HEK293T (cell line): ENCODE measurements at regions not wholly inside any gene's neighbourhood (a gene's known extent, or its start where the extent isn't known, plus 50 kb on each side); places are given as distances from the start of the nearest gene placed in this dataset.

Experiments
- CTCF ChIA-PET: fragments of 350-600 bp; formaldehyde crosslinking; extraction: SDS; loops from one replicate; lab custom pipeline; 2021; ENCODE audit warnings: antibody characterized with exemption, inconsistent platforms; lab: Yijun Ruan, JAX
- POLR2A ChIA-PET: fragments of 350-600 bp; formaldehyde crosslinking; extraction: SDS; loops from one replicate; lab custom pipeline; 2020; ENCODE audit warnings: antibody characterized with exemption, inconsistent platforms; lab: Yijun Ruan, JAX
- DNase-seq: peaks from one replicate; pipeline ENCODE4 v3.0.0; 2012; ENCODE audit warnings: mixed read lengths; ENCODE audit errors: extremely low spot score
- ARNT ChIP-seq: fragments of 450-650 bp; IDR thresholded peaks from 2 replicates; pipeline ENCODE4 v1.6.1; 2017; ENCODE audit warnings: mild to moderate bottlenecking
- BHLHE40 ChIP-seq: fragments of 450-650 bp; IDR thresholded peaks from 2 replicates; pipeline ENCODE4 v1.6.1; 2016; ENCODE audit warnings: mild to moderate bottlenecking, moderate library complexity, borderline replicate concordance
- CTBP1 ChIP-seq: fragments of 450-650 bp; IDR thresholded peaks from 2 replicates; pipeline ENCODE4 v1.6.1; 2016; ENCODE audit warnings: borderline replicate concordance
- ELF4 ChIP-seq: fragments of 450-650 bp; IDR thresholded peaks from 2 replicates; pipeline ENCODE4 v1.6.1; 2017; ENCODE audit warnings: antibody characterized with exemption
- FOXA1 ChIP-seq: fragments of 450-650 bp; IDR thresholded peaks from 2 replicates; pipeline ENCODE4 v1.6.1; 2016; ENCODE audit warnings: mild to moderate bottlenecking
- FOXK2 ChIP-seq: fragments of 450-650 bp; IDR thresholded peaks from 2 replicates; pipeline ENCODE4 v1.6.1; 2016; ENCODE audit warnings: mild to moderate bottlenecking
- FOXM1 ChIP-seq: fragments of 450-650 bp; IDR thresholded peaks from 2 replicates; pipeline ENCODE4 v1.6.1; 2017; ENCODE audit warnings: mild to moderate bottlenecking, borderline replicate concordance
- HDGF ChIP-seq: fragments of 450-650 bp; IDR thresholded peaks from 2 replicates; pipeline ENCODE4 v1.6.1; 2017; ENCODE audit warnings: antibody characterized with exemption, borderline replicate concordance
- L3MBTL2 ChIP-seq: fragments of 450-650 bp; conservative IDR thresholded peaks from 2 replicates; pipeline ENCODE4 v1.6.1; 2016; ENCODE audit warnings: mild to moderate bottlenecking
- LEF1 ChIP-seq: fragments of 450-650 bp; IDR thresholded peaks from 2 replicates; pipeline ENCODE4 v1.6.1; 2017; ENCODE audit warnings: mild to moderate bottlenecking, borderline replicate concordance
- NFRKB ChIP-seq: fragments of 450-650 bp; IDR thresholded peaks from 2 replicates; pipeline ENCODE4 v1.6.1; 2016; ENCODE audit warnings: mild to moderate bottlenecking, moderate library complexity
- SP1 ChIP-seq: fragments of 450-650 bp; IDR thresholded peaks from 2 replicates; pipeline ENCODE4 v1.6.1; 2017
- SUZ12 ChIP-seq: fragments of 450-650 bp; IDR thresholded peaks from 2 replicates; pipeline ENCODE4 v1.6.1; 2016; ENCODE audit warnings: mild to moderate bottlenecking
- TARDBP ChIP-seq: fragments of 450-650 bp; IDR thresholded peaks from 2 replicates; pipeline ENCODE4 v1.6.1; 2016
- ZNF384 ChIP-seq: fragments of 450-650 bp; IDR thresholded peaks from 2 replicates; pipeline ENCODE4 v1.6.1; 2016
- TF ChIP-seq, protein P1 (sequence below): fragments of 450-650 bp; IDR thresholded peaks from 2 replicates; pipeline ENCODE4 v1.6.1; 2016

DNA sequence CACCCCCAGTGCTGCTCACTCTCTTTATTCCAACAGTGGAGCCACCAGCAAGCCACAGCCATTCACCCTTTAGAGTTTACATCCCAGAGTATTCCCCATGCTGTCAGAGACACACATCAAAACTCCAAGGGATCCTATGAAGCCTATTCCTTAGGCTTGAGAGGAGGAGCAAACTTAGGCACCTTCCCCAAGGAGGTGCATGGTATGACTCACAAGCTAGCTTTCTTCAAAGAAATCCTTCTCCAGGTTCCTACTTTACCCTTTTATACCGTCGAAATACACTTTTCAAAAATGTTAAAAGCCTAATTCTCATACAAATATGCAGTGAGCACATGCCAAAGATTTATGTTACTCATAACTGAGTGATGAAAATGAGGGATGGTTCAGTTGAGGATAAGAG, 175.4 kb downstream of the ETNK1 start:
- POLR2A ChIA-PET = no interaction called here
- CTCF ChIA-PET = no interaction called here
- DNase-seq = no peak
- no peak for TF ChIP-seq SP1
- no peak for TF ChIP-seq FOXA1
- TF ChIP-seq, protein P1, sequence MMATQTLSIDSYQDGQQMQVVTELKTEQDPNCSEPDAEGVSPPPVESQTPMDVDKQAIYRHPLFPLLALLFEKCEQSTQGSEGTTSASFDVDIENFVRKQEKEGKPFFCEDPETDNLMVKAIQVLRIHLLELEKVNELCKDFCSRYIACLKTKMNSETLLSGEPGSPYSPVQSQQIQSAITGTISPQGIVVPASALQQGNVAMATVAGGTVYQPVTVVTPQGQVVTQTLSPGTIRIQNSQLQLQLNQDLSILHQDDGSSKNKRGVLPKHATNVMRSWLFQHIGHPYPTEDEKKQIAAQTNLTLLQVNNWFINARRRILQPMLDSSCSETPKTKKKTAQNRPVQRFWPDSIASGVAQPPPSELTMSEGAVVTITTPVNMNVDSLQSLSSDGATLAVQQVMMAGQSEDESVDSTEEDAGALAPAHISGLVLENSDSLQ = no peak
- TF ChIP-seq ARNT = no peak
- TF ChIP-seq BHLHE40 = no peak
- TF ChIP-seq FOXK2 = no peak
- TF ChIP-seq TARDBP = no peak
- no peak for TF ChIP-seq FOXM1

DNA sequence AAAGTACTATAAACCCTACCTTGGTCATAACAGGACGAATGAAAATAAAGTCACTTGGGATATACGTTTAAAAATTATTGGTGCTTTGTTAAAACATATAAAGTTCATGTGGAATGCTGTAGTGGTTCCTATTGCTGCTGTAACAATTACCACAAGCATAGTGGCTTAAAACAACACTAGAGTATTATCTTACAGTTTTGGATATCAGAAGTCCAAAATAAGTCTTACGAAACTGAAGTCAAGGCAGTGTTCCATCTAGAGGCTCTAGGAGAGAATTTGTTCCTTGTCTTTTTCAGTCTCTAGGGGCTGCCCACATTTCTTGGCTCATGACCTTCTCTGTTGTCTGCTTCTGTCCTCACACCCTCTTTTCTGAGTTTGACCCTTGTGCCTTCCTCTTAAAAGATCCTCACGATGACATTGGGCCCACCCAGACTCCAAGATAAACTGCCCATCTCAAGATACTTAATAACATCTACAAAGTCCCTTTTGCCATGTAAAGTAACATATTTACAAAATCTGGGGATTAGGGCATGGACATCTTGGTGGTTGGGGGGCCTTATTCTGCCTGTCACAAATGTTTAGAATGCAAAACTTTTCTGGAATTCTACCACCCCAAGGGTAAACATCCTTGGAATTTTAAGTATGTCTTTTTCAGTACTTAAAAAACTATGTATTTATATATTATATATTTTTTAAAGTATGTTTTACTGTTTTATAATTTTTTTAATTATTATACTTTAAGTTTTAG, 178.1 kb downstream of the ETNK1 start:
- ChIA-PET POLR2A (no interaction called here), CTCF (interaction anchor here (0.5 to 0.6 kb wide), 2 partner anchors 22 to 253 kb away, joined by 3 read pairs; no protein-coding TSS in a partner anchor)
- DNase-seq = no peak
- TF ChIP-seq TARDBP (no peak), ELF4 (no peak), LEF1 (no peak), ZNF384 (no peak), HDGF (no peak), NFRKB (no peak), SUZ12 (no peak), BHLHE40 (no peak)

- no peak for DNase-seq
- CTCF ChIA-PET = interaction anchor here (0.6 kb wide), 1 partner anchor 22 kb away, joined by 3 read pairs; no protein-coding TSS in a partner anchor
- TF ChIP-seq LEF1 (no peak), ARNT (no peak), CTBP1 (no peak), TARDBP (no peak), SP1 (no peak), NFRKB (no peak), ELF4 (no peak), SUZ12 (no peak), L3MBTL2 (no peak), BHLHE40 (no peak), FOXK2 (no peak), FOXA1 (no peak)
- TF ChIP-seq, protein P1 = no peak
- POLR2A ChIA-PET = no interaction called here
Measured at GRCh38 chr12:22803725-22804124, 178.8 kb downstream of the ETNK1 start.

GRCh38 chr12:22808860-22809259, 183.9 kb downstream of the ETNK1 start:
- TF ChIP-seq SUZ12 (no peak), HDGF (no peak), BHLHE40 (no peak), L3MBTL2 (no peak), NFRKB (no peak)
- CTCF ChIA-PET = no interaction called here
- DNase-seq = no peak
- POLR2A ChIA-PET = no interaction called here

DNA sequence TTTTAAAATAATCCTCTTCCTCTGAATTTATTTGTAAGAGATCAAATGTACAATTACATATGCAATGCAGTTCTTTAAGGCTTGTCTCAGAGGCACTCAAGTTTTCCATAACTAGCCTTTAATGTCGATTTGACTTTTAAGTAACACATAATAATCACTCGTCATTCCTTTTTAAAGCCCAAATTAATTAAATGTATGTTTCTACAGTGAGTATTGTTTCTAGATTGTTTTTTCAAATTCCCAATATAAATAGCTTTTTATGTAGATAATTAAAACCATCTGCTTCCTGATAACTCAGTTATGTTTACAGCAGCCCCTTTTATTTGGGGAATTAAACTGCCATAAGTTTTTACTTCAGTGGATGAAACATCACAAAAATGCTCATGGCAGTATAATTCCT, 185.1 kb downstream of the ETNK1 start:
- ChIA-PET POLR2A (no interaction called here), CTCF (interaction anchor here (0.7 kb wide), 1 partner anchor 33 kb away, joined by 4 read pairs; no protein-coding TSS in a partner anchor)
- no peak for TF ChIP-seq HDGF
- TF ChIP-seq, protein P1 = no peak
- TF ChIP-seq ZNF384 = no peak
- no peak for TF ChIP-seq LEF1
- no peak for TF ChIP-seq NFRKB
- TF ChIP-seq CTBP1 = no peak
- no peak for TF ChIP-seq FOXM1
- no peak for TF ChIP-seq BHLHE40
- TF ChIP-seq SUZ12 = no peak
- no peak for TF ChIP-seq TARDBP
- TF ChIP-seq SP1 = no peak
- TF ChIP-seq ELF4 = no peak
- no peak for TF ChIP-seq L3MBTL2
- no peak for TF ChIP-seq ARNT
- DNase-seq = no peak

GRCh38 chr12:22812531-22812930, 187.6 kb downstream of the ETNK1 start:
- no peak for TF ChIP-seq FOXK2
- ChIA-PET CTCF (no interaction called here), POLR2A (no interaction called here)
- DNase-seq = no peak

GRCh38 chr12:22821985-22822384, 197.0 kb downstream of the ETNK1 start:
- no peak for TF ChIP-seq ARNT
- TF ChIP-seq TARDBP = no peak
- TF ChIP-seq FOXM1 = no peak
- TF ChIP-seq HDGF = no peak
- TF ChIP-seq L3MBTL2 = no peak
- no peak for TF ChIP-seq LEF1
- no peak for TF ChIP-seq FOXA1
- no peak for TF ChIP-seq SUZ12
- TF ChIP-seq ZNF384 = no peak
- TF ChIP-seq SP1 = no peak
- TF ChIP-seq FOXK2 = no peak
- no peak for TF ChIP-seq BHLHE40
- no peak for TF ChIP-seq ELF4
- TF ChIP-seq, protein P1 = no peak
- TF ChIP-seq NFRKB = no peak
- TF ChIP-seq CTBP1 = no peak
- CTCF ChIA-PET = no interaction called here
- no peak for DNase-seq
- POLR2A ChIA-PET = no interaction called here
